ENCODE measurements at regions not wholly inside any gene's neighbourhood (a gene's known extent, or its start where the extent isn't known, plus 50 kb on each side); places are given as distances from the start of the nearest gene placed in this dataset.
"Not testable (repeated sequence)": the region's sequence is repeated elsewhere in the genome, so short reads cannot be mapped to it uniquely, and the experiment has no call there.

GRCh38 chr14:101256266-101256665, 305.0 kb upstream of the DIO3 start:
- no peak for TF ChIP-seq EZH2 (optimal IDR thresholded peaks at IDR 0.05; ENCODE audit: low read depth, low read length)
- no peak for TF ChIP-seq EZH2phosphoT487 (IDR thresholded peaks at IDR 0.05; ENCODE audit: low read length)
- TF ChIP-seq CTCF (IDR thresholded peaks at IDR 0.05; ENCODE audit: low read length), result no peak
- no peak overlapping the region for H3K9ac ChIP-seq (ENCODE audit: low read length)
- H3K27me3 ChIP-seq (replicated peaks; ENCODE audit: insufficient read depth, low read length), result peaks cover 11% of the 10 kb centered on the region; the same call in 1 of the 2 replicates
- no peaks in the 10 kb centered on the region for H3K4me1 ChIP-seq (ENCODE audit: low read length)
- no peaks in the 10 kb centered on the region for H3K9me3 ChIP-seq (replicated peaks; ENCODE audit: insufficient read depth, low read length)
- H3F3A ChIP-seq (ENCODE audit: insufficient read depth, low read length), result no peaks in the 10 kb centered on the region
- H3K4me3 ChIP-seq (ENCODE audit: low read length), result no peak overlapping the region
- H2AFZ ChIP-seq (ENCODE audit: low read length), result no peak overlapping the region
- no peak overlapping the region for H3K27ac ChIP-seq (ENCODE audit: low read length)
- H4K20me1 ChIP-seq (ENCODE audit: insufficient read depth, low read length), result no peaks in the 10 kb centered on the region
- no peaks in the 10 kb centered on the region for H3K36me3 ChIP-seq (replicated peaks; ENCODE audit: insufficient read depth, low read length)
- no peak for DNase-seq
- no peak overlapping the region for H3K4me2 ChIP-seq (ENCODE audit: low read depth, low read length)
- H3K79me2 ChIP-seq (ENCODE audit: low read length), result no peaks in the 10 kb centered on the region
- H3K9me2 ChIP-seq (replicated peaks; ENCODE audit: insufficient read depth, low read length), result no peaks in the 10 kb centered on the region

- Histone ChIP-seq H4K20me1 (ENCODE audit: insufficient read depth, low read length) (no peaks in the 10 kb centered on the region), H3K9me3 (replicated peaks; ENCODE audit: insufficient read depth, low read length) (no peaks in the 10 kb centered on the region), H3K36me3 (replicated peaks; ENCODE audit: insufficient read depth, low read length) (no peaks in the 10 kb centered on the region), H3K27ac (ENCODE audit: low read length) (no peak overlapping the region), H3K4me3 (ENCODE audit: low read length) (no peak overlapping the region), H3K4me2 (ENCODE audit: low read depth, low read length) (no peak overlapping the region), H3K27me3 (replicated peaks; ENCODE audit: insufficient read depth, low read length) (peaks cover 17% of the 10 kb centered on the region; the same call in 1 of the 2 replicates), H3K4me1 (ENCODE audit: low read length) (no peaks in the 10 kb centered on the region), H3K9me2 (replicated peaks; ENCODE audit: insufficient read depth, low read length) (no peaks in the 10 kb centered on the region), H2AFZ (ENCODE audit: low read length) (no peak overlapping the region), H3F3A (ENCODE audit: insufficient read depth, low read length) (no peaks in the 10 kb centered on the region), H3K9ac (ENCODE audit: low read length) (no peak overlapping the region), H3K79me2 (ENCODE audit: low read length) (no peaks in the 10 kb centered on the region)
- no peak for DNase-seq
- no peak for TF ChIP-seq EZH2phosphoT487 (IDR thresholded peaks at IDR 0.05; ENCODE audit: low read length)
These were observed 303.7 kb upstream of the DIO3 start for GRCh38 chr14:101257551-101257950.

GRCh38 chr14:101259748-101260147, 301.5 kb upstream of the DIO3 start:
- no peak for TF ChIP-seq EZH2 (optimal IDR thresholded peaks at IDR 0.05; ENCODE audit: low read depth, low read length)
- no peak for TF ChIP-seq EZH2phosphoT487 (IDR thresholded peaks at IDR 0.05; ENCODE audit: low read length)
- TF ChIP-seq CTCF (IDR thresholded peaks at IDR 0.05; ENCODE audit: low read length), result no peak
- H3K27me3 ChIP-seq (replicated peaks; ENCODE audit: insufficient read depth, low read length), result peaks cover 25% of the 10 kb centered on the region; the same call in 1 of the 2 replicates
- H3K9me2 ChIP-seq (replicated peaks; ENCODE audit: insufficient read depth, low read length), result no peaks in the 10 kb centered on the region
- no peak overlapping the region for H3K4me3 ChIP-seq (ENCODE audit: low read length)
- H2AFZ ChIP-seq (ENCODE audit: low read length), result no peak overlapping the region
- H3K27ac ChIP-seq (ENCODE audit: low read length), result no peak overlapping the region
- H3K9me3 ChIP-seq (replicated peaks; ENCODE audit: insufficient read depth, low read length), result no peaks in the 10 kb centered on the region
- no peak overlapping the region for H3K9ac ChIP-seq (ENCODE audit: low read length)
- no peak for DNase-seq
- no peaks in the 10 kb centered on the region for H3K36me3 ChIP-seq (replicated peaks; ENCODE audit: insufficient read depth, low read length)
- H3F3A ChIP-seq (ENCODE audit: insufficient read depth, low read length), result no peaks in the 10 kb centered on the region
- H4K20me1 ChIP-seq (ENCODE audit: insufficient read depth, low read length), result no peaks in the 10 kb centered on the region
- H3K79me2 ChIP-seq (ENCODE audit: low read length), result no peaks in the 10 kb centered on the region
- H3K4me2 ChIP-seq (ENCODE audit: low read depth, low read length), result no peak overlapping the region
- no peaks in the 10 kb centered on the region for H3K4me1 ChIP-seq (ENCODE audit: low read length)

- H4K20me1 ChIP-seq (ENCODE audit: insufficient read depth, low read length); H3F3A ChIP-seq (ENCODE audit: insufficient read depth, low read length); H3K9me2 ChIP-seq (replicated peaks; ENCODE audit: insufficient read depth, low read length); H3K9ac ChIP-seq (ENCODE audit: low read length); DNase-seq; H2AFZ ChIP-seq (ENCODE audit: low read length); H3K9me3 ChIP-seq (replicated peaks; ENCODE audit: insufficient read depth, low read length); H3K79me2 ChIP-seq (ENCODE audit: low read length); H3K4me2 ChIP-seq (ENCODE audit: low read depth, low read length); H3K27ac ChIP-seq (ENCODE audit: low read length); H3K4me3 ChIP-seq (ENCODE audit: low read length); H3K4me1 ChIP-seq (ENCODE audit: low read length); H3K36me3 ChIP-seq (replicated peaks; ENCODE audit: insufficient read depth, low read length): not testable (repeated sequence)
- 0 out of 2 replicates have a peak, but pooled peaks cover 14% of the 10 kb centered on the region for H3K27me3 ChIP-seq (replicated peaks; ENCODE audit: insufficient read depth, low read length)
These were observed 294.9 kb upstream of the DIO3 start for GRCh38 chr14:101266441-101266840.

Data from MM.1S (cell line).